Esophagus muscularis mucosa (tissue), 3 donors: ENCODE measurements at regions not wholly inside any gene's neighbourhood (a gene's known extent, or its start where the extent isn't known, plus 50 kb on each side); places are given as distances from the start of the nearest gene placed in this dataset.

ENCODE experiments used
- POLR2AphosphoS5 ChIP-seq, 2 donors: sonication (generic); formaldehyde crosslinking; IDR thresholded peaks; one replicate each; pipeline ENCODE4 v1.6.1; 2017; ENCODE audit warnings: antibody characterized with exemption in 2 of 2
- TF ChIP-seq, protein P1 (sequence below), 3 experiments: fragments of 200-600 bp in 2 of 3; fragments of 450-650 bp in 1 of 3; sonication (generic) in 2 of 3; IDR thresholded peaks; one replicate each; pipeline ENCODE4 v1.5.1; 2017 to 2019; ENCODE audit warnings: antibody characterized with exemption in 3 of 3, mild to moderate bottlenecking in 2 of 3, moderate library complexity in 1 of 3

DNA sequence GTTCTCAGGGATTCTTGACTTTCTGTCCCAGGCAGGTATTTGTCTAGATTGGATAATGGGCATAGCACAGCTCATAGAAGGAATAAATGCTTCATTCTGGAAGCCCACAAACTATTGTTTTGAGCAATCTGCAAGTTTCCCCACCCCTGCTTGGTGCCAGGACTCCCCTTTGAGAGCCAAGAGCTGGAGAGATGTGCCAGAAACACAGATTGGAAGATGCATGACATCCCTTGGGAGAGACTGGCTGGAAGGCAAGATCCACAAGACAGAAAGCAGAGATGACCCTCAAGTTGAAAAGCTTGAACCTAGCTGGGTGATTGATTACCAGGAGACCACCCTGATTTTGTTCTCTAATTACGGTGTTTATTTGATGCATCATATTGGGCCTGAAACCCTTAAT, 89.2 kb upstream of the E2F8 start:
- TF ChIP-seq, protein P1, sequence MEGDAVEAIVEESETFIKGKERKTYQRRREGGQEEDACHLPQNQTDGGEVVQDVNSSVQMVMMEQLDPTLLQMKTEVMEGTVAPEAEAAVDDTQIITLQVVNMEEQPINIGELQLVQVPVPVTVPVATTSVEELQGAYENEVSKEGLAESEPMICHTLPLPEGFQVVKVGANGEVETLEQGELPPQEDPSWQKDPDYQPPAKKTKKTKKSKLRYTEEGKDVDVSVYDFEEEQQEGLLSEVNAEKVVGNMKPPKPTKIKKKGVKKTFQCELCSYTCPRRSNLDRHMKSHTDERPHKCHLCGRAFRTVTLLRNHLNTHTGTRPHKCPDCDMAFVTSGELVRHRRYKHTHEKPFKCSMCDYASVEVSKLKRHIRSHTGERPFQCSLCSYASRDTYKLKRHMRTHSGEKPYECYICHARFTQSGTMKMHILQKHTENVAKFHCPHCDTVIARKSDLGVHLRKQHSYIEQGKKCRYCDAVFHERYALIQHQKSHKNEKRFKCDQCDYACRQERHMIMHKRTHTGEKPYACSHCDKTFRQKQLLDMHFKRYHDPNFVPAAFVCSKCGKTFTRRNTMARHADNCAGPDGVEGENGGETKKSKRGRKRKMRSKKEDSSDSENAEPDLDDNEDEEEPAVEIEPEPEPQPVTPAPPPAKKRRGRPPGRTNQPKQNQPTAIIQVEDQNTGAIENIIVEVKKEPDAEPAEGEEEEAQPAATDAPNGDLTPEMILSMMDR (IDR thresholded peaks at IDR 0.05): no peak
- no peak for TF ChIP-seq POLR2AphosphoS5 (IDR thresholded peaks at IDR 0.05)
